ENCODE measurements at regions not wholly inside any gene's neighbourhood (a gene's known extent, or its start where the extent isn't known, plus 50 kb on each side); places are given as distances from the start of the nearest gene placed in this dataset.
"Not testable (repeated sequence)": the region's sequence is repeated elsewhere in the genome, so short reads cannot be mapped to it uniquely, and the experiment has no call there.

DNA sequence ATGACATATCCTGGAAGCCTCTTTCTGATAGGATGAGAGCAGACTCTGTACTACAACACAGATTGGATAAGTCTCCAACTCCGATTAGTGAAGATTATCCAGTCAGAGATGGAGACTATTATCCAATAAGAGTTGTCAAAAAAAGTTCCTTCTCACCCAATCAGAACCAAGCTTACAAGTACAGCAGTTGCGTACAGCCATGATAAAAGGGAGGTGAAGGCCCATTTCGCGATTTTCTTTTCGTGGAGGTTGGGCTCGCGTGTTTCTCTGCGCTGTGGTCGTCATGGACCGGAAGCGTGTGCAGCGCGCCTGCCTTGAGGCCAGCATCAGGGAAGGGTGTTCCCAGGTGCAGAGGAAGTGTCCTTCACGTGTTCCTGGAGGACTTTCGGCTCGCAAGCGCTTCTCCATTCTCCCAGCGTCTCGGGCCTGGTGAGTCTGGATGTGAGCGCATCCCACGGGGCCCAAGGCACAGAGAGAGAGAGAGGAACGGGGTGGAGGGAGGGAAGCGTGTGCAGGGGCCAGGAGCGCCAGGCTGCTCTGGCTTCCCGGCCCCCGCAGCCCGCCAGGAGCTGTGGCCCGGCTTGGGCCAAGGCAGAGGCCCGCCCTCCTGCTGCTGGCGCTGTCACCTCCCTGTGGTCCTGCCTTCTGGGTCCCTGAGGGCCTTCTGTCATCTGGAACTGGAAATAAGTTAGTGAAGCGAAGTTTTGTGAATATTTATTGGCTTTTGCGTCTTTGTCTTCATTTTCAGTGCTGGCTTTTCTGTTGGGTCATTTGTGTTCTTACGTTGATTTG, 53.9 kb downstream of the CDRT15L2 start:
- not testable (repeated sequence) for DNase-seq

DNA sequence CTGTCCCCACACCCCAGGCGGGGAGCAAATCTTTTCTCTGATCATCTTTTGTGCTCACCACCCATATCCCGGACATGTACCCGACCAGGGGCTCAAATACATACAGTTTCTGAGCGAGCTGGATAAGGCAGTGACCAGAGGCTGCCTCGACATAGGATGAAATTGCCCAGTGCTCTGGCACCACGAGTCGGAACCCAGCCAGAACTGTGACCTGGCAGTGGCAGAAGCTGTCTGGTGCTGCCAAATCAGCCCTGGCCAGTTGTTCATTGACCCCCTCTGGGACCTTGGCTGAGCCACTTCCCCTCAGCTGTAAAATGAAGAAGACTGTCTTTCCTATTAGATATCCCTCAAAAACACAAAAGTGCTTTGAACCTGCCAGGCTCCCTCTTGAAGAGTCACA, 60.6 kb downstream of the CDRT15L2 start:
- not testable (repeated sequence) for DNase-seq

DNA sequence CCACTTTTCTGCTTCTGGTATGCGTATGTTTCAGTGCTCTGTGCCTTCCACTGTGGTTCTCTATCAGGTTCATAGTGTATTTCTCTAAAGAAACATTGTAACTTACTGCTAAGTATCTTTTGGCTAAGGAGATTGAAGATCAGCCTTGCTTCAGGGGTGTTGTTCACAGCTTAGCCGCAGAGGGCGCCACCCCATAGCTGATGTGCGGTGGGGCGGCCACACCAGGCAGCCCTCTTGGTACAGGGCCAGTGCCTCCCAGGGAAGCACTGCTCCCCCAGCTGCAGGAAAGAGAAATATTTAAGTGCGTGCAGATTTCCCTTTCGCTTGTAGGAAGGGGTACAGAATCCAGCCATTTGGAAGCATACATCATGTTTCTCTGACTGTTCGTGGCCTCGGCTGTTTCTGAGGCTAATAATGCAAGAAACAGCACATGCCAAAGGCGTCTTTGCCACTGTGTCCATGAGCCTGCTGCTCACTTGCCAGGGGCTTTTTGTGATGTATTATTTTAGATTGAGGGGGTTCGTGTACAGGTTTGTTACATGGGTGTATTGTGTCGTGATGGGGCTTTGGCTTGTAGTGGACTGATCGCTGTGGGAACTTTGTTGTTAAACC, 67.2 kb downstream of the CDRT15L2 start:
- DNase-seq: peak in 1 of 2 donors; percentile 32

DNA sequence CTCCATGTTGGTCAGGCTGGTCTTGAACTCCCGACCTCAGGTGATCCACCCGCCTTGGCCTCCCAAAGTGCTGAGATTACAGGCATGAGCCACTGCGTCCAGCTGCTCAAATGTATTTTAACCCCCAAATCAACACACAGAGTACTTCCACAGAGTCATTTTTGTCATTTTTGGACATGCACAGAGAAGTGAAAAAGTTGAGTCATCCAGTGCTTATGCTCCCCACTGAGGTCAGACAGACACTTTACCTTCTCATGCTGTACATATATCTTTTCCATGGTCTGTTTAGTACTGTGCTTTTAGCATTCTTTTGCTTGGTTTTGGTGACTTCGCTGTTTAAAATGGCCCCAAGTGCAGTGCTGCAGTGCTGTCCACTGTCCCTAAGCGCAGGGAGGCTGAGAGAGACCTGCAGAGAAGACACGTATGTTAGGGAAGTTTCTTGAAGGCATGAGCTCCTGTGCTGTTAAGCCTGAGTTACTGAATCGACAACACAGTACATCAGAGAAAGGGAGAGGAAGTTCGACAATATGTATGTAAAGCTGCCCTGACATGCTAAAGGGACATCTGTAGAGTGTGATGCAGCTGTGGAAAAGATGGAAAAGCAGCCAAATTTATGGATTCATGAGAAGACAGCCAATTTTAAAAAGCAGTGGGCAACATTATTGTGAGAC, 69.7 kb downstream of the CDRT15L2 start:
- not testable (repeated sequence) for DNase-seq

DNA sequence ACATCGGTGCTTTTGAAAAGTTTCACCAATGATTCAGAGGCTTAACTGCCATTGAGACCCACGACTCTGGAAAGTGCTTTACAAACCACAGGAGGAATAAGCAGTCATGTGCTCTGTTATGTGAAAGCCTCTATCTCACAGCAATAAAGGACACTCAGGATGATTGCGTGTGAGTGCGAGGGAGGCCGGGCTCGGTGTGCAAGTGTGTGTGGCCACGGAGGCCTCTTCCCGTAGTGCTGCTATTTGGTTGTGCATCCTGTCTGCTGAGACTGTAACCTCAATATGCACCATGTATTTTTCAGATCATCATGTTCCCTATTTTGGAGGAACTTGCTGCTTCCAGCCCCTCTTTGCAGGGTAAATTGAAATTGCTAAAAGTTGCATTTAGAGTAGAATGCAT, 71.5 kb downstream of the CDRT15L2 start:
- not testable (repeated sequence) for DNase-seq

DNA sequence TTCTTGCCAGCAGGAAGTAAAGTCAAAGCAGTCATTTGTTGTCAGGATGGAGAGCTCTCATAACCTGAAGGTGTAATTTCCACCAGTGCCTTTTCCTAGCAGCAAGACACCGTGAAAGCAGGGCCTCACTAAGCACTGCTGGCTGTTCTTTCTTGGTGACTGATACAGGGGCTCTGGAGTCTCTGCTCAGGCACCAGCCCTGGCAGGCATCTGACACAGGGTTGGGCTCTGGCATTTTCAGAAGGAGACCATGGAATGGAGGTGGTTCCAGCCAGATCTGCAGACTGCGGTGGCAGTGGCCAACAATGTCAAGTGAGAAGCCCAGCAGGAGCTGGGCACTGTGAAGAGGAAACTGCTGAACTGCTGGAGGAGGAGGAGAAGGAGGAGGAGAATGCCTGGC, 72.2 kb downstream of the CDRT15L2 start:
- not testable (repeated sequence) for DNase-seq

DNA sequence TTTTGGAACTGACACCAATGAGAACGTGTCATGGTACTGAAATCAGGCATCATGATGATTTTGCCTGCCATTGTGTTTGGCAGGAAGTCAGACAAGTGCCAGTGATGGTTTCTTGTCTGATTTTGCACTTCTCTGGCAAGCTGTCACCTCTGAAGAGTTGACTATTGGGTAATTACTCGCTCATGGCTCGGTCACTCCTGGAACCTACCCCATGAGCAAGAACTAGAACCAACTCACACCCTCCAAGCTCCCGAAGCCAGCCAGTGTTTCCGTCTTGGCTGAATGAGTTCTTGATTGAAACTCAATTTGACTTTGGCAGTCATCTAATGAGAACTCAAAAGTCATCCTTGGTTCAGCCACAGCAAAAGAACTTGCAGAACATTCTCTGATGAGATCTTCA, 73.9 kb downstream of the CDRT15L2 start:
- not testable (repeated sequence) for DNase-seq

DNA sequence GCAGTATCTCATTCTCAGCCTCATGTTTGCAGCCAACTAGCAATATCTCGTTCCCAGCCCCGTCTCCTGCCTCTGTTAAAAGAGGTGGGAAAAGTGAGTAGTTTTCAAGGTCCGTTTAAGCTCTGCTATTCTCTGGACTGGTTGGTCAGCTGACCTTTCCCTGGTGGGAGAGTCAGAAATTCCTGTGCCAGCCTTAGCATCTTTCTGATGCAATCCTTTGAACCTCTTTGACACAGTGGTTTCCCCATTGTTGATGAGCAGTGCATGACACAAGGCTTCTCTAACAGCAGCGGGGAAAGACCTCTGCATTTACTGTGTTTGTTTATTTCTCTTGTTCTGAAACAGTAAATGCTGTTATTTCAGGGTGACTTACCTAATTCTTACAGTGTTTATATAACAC, 74.6 kb downstream of the CDRT15L2 start:
- not testable (repeated sequence) for DNase-seq

DNA sequence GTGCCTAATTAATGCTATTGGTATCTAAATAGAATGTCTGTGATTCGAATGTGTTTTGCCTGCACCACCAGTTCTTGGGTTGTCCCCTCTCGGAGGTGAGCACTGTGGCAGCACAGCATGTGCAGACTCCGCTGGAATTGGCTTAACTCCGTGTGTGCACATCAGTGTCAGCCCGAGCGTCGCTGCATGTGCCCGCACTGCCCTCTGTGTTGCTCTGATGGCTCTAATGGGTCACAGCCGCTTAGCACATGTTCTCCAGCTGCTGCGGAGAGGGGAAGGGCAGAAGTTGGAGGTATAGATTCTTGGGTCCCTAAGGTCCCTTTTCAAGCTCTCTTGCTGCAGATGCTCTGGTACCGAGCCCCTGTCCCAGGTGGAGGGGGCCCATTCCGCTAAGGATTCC, 75.1 kb downstream of the CDRT15L2 start:
- not testable (repeated sequence) for DNase-seq

DNA sequence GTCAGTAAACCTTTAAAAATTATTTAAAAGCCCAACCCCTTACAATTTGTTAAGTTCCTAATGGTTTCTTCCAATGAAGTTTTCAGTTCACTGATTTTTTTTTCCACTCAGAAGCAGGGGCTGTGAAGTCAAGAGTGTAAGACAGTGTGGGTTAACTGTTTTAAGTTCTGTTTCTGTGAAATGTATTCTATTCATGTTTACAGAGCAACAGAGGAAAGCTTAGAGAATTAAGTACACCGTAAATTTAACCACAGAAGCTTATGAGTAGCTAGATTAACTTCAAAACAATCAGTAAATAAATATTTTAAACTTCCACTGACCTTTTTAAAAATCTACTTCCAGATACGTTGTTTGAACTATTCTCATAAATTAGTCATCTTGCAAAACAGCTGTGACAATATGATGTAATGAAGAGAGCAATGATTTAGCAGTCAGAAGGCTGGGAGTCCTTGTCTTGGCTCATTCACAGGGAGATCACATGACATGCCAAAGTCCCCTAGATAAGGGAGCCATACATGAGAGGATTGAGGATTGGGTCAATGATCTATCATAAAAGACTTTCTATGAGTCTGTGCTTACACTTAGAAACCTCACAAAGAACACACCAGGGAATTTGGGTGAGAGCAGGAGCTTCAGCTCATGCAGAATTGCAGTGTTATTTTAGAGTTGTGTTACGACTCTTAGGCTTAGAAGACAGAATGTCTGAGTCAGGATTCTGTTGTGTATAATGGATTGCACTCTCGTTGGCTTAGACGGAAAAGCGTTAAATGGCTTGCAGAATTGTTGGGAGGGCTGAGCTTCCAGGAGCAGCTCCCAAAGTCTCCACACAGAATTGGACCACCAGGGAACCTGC, 85.8 kb downstream of the CDRT15L2 start:
- not testable (repeated sequence) for DNase-seq

DNA sequence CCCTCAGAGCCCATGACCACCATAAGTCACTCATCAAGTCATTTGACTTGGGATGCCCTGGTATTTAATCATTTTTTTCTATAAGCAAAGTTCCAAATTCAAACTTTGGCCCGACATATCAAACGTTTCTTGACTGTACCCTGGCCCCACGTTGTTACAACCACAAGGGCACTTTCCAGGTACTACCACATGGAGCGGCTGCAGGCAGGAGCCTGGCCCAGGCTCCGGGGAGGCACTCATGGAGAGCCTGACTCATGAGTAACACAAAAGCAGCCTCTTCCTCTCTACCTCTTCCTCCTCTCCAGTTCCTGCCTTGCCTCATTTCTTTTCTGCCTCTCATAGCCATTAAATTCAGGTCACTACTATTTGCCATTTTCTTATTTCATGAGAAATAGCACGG, 87.2 kb downstream of the CDRT15L2 start:
- peak in 1 of 2 donors; percentile 14 for DNase-seq

DNA sequence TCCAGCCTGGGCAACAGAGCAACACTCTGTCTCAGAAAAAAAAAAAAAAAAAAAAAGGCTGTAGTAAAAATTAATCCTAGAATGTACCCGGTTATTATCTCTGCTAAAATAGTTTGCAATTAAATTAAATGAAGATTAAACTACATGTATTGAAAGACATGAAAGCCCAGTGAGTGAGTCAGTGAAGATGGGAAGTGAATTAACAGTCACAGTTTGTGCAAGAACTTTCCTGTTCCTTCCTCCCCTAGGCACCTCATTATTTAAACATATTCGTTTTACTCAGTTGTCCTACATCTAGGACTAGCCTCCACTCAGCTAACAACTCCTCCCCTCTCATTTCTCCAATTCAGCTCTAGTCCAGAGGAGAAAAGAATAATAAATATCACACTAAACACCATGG, 88.2 kb downstream of the CDRT15L2 start:
- DNase-seq: not testable (repeated sequence)

DNA sequence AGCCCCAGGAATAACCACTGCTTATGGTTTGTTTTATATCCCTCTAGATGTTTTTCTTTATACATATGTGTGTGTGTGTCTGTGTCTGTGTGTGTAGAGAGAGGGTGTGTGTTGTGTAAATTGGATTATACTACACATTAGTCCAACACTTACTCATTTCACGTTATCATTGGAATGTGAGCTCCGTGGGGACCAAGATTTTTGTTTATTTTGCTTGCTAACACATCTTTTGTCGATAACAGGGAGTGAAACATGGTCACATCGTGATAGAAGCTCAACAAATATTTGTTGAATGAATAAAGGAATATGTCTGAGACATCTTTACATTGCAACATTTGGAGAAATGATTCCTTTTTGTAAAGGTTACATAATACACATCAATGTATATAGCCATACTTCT, 88.8 kb downstream of the CDRT15L2 start:
- not testable (repeated sequence) for DNase-seq

DNA sequence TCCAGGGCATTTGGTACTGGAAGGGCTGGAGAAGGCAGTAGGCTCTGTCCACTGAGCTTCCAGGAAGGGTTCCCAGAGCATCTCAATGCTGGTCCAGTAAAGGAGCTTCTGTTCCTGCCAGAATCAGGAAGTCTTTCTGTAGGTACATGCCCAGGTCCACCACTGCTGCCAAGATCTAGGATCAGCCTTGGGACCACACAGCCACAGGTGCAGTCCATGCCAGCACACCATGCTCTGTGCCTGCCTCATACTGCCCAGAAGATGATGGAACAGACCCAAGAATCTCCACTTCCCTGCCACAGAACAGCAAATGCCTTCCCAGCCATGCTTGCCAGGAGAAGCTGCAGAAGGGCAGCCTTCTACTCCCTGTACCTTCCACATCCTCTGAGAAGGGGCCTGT, 89.3 kb downstream of the CDRT15L2 start:
- not testable (repeated sequence) for DNase-seq

DNA sequence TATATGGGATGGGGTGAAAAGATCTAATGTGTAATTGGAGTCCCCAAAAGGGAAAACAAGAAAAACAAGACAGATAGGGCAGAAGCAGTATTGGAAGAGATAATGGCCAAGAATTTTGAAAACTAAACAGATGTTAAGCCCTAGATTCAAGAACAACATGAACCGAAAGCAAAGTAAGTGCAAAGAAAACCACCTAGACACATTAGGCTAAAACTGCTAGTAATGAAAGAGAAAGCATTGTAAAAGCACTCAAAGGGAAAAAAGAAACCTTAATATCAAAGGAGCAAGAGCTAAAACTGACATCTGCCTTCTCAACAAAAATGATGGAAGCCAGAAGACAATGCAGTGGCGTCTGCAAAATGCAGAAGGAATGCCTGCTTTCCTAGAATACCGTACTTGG, 91.0 kb downstream of the CDRT15L2 start:
- not testable (repeated sequence) for DNase-seq

DNA sequence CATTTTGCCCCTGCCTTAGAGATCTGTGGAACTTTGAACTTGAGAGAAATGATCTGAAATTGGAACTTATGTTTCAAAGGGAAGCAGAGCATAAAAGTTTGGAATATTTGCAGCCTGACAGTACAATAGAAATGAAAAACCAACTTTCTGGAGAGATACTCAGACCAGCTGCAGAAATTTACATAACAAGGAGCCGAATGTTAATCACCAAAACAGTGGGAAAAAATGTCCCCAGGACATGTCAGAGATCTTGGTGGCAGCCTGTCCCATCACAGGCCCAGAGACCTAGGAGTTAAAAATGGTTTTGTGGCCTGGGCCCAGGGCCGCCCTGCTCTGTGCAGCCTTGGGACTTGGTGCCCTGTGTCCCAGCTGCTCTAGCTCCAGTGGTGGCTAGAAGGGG, 94.8 kb downstream of the CDRT15L2 start:
- DNase-seq: not testable (repeated sequence)

DNA sequence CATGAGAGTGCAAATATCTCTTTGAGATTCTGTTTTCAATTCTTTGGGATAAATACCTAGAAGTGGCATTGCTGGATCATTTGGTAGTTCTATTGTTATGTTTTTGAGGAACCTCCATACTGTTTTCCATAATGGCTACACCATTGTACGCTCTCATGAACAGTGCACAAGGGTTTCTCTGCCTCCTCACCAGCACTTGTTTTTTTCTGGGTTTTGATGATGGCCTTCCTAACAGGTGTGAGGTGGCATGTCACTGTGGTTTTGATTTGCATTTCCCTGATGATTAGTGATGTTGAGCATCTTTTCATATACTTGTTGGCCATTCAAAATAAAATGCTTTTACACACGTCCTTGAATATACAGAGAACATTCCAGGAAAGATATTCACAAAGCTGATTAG, 96.2 kb downstream of the CDRT15L2 start:
- DNase-seq: not testable (repeated sequence)

DNA sequence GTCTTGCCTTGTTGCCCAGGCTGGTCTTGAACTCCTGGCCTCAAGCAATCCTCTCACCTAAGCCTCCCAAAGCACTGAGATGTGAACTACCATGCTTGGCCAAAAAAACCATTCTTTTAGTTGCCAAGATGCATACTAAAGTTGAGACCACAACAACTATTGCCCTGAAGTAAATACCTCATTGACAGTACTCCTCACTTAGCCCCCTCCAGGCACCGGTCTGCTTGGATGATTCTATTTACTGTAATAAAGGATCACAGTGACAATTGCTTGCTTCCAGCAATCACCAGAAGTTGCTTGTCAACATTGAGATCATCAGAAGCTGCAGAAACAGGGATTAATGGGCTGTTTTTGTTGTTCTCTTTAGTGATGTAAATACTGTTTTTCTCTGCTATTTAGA, 97.1 kb downstream of the CDRT15L2 start:
- not testable (repeated sequence) for DNase-seq

DNA sequence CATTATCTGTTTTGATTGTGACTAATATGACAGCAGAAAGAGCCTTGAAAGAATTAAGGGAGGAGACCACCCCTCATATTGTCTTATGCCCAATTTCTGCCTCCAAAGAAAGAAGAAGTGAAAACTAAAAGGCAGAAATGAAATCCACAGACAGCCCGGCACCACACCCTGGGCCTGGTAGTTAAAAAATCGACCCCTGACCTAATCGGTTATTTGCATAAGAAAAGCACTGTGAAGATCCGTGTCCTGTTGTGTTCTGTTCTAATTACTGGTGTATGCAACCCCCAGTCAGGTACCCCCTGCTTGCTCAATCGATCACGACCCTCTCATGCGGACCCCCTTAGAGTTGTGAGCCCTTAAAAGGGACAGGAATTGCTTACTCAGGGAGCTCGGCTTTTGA, 97.9 kb downstream of the CDRT15L2 start:
- DNase-seq: not testable (repeated sequence)

DNA sequence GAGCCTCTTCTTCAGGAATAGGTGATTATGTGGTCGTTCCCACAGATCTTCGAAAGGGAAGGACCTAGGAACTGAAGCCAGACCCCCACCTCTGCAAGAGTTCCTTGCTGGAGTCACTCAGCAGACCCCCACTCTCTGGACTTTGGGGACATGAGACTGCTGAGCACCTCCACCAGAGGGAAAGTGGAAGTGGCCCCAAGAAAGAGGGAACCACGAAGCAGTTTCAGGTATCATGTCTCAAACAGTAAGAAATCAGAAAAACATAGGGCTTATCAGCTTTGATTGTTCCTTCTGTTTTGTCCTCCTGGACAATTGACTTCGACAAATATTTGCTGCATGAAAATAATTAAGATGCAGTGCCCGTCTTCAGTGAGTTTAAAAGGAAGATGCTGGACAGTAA, 98.9 kb downstream of the CDRT15L2 start:
- not testable (repeated sequence) for DNase-seq

DNA sequence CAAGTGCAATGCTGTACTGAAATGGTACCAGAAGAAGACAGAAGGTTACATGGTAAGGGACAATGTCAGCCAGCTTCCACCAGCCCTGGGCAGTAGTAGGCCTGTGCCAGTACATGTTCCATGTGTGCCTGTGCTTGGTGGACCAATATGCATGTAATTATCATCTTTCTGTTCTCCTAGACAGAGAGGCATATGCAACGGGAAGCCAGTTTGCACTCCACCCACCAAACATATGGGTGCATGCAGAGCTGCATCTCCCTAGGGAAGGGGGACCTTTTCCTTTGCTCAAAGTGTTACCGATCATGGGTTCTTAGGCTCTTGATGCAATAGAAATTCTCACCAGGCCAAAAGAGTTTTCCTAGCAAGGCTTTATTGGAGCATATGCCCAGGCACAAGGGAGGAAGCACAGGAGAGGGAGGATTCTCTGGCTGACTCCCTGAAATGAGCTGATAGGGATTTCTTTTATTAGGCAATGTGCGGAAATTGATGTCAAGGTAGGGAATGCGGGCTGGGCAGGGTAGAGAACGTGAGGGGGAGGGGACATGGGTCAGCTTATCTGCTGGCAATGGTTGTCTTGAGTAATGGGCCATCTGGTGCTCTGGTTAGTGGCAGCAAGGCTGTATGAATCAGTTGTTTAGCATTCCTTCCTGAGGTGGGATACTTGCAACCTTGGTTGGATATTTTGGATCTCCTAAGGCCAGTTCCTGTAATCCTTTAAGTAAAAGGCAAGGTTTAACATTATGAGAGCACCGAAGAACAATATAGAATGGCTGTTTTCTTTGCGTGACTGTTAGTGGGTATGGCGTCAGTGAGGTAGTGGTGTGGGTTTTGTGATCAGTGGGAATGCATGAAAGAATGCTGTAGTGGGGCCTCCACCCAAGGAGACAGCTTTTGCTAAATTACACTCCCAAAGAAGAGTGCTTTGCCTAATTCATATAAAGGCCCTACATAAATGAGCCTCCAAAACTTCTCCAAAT, 102.5 kb downstream of the CDRT15L2 start:
- not testable (repeated sequence) for DNase-seq
